ENCODE measurements at regions not wholly inside any gene's neighbourhood (a gene's known extent, or its start where the extent isn't known, plus 50 kb on each side); places are given as distances from the start of the nearest gene placed in this dataset.

- no peak for ATAC-seq
- H3K4me3 ChIP-seq, result no peak overlapping the region
- intact Hi-C loops (cut with DNase I, micrococcal nuclease), result no loop called here
- TF ChIP-seq CTCF (IDR thresholded peaks at IDR 0.05), result no peak
- H3K4me1 ChIP-seq (ENCODE audit: low read depth), result no peaks in the 10 kb centered on the region
- DNase-seq, result no peak
- H3K9me3 ChIP-seq, result no peaks in the 10 kb centered on the region
- no peaks in the 10 kb centered on the region for H3K36me3 ChIP-seq (ENCODE audit: low read depth)
Observed at GRCh38 chr5:5925191-5925590, 453.2 kb downstream of the MED10 start.

- intact Hi-C loops (cut with DNase I, micrococcal nuclease), result no loop called here
- Histone ChIP-seq H3K36me3 (ENCODE audit: low read depth) (no peaks in the 10 kb centered on the region), H3K4me3 (no peak overlapping the region), H3K4me1 (ENCODE audit: low read depth) (no peaks in the 10 kb centered on the region), H3K9me3 (no peaks in the 10 kb centered on the region)
- no peak for DNase-seq
- no peak for TF ChIP-seq CTCF (IDR thresholded peaks at IDR 0.05)
- ATAC-seq, result no peak
Observed at GRCh38 chr5:5919411-5919810, 458.9 kb downstream of the MED10 start.

GRCh38 chr5:5906778-5907177, 471.6 kb downstream of the MED10 start:
- no peaks in the 10 kb centered on the region for H3K36me3 ChIP-seq (ENCODE audit: low read depth)
- ATAC-seq, result no peak
- no peak overlapping the region for H3K4me3 ChIP-seq
- intact Hi-C loops (cut with DNase I, micrococcal nuclease), result no loop called here
- TF ChIP-seq CTCF (IDR thresholded peaks at IDR 0.05), result no peak
- DNase-seq, result no peak
- H3K9me3 ChIP-seq, result no peaks in the 10 kb centered on the region
- no peaks in the 10 kb centered on the region for H3K4me1 ChIP-seq (ENCODE audit: low read depth)

GRCh38 chr5:5905186-5905585, 473.2 kb downstream of the MED10 start:
- no peak overlapping the region for H3K4me3 ChIP-seq
- intact Hi-C loops (cut with DNase I, micrococcal nuclease), result no loop called here

GRCh38 chr5:5904113-5904512, 474.2 kb downstream of the MED10 start:
- ATAC-seq (no peak), DNase-seq (no peak)
- no peak for TF ChIP-seq CTCF (IDR thresholded peaks at IDR 0.05)

More at GRCh38 chr5:5905186-5905585, 473.2 kb downstream of the MED10 start:
- ATAC-seq (no peak), DNase-seq (no peak)
- Histone ChIP-seq H3K36me3 (ENCODE audit: low read depth) (no peaks in the 10 kb centered on the region), H3K9me3 (no peaks in the 10 kb centered on the region), H3K4me1 (ENCODE audit: low read depth) (no peaks in the 10 kb centered on the region)
- no peak for TF ChIP-seq CTCF (IDR thresholded peaks at IDR 0.05)

More at GRCh38 chr5:5904113-5904512, 474.2 kb downstream of the MED10 start:
- intact Hi-C loops (cut with DNase I, micrococcal nuclease), result no loop called here
- no peaks in the 10 kb centered on the region for H3K36me3 ChIP-seq (ENCODE audit: low read depth)
- H3K9me3 ChIP-seq, result no peaks in the 10 kb centered on the region
- H3K4me3 ChIP-seq, result no peak overlapping the region
- no peaks in the 10 kb centered on the region for H3K4me1 ChIP-seq (ENCODE audit: low read depth)

Data from mucosa of descending colon (tissue), 3 donors.